NOMO-1 (cell line): ENCODE measurements at regions not wholly inside any gene's neighbourhood (a gene's known extent, or its start where the extent isn't known, plus 50 kb on each side); places are given as distances from the start of the nearest gene placed in this dataset.

Experiments used
- DNase-seq, 2 experiments: peaks; one replicate each; lab custom pipeline; 2025; ENCODE audit not compliant: unreplicated experiment in 2 of 2; lab: John Stamatoyannopoulos, UW

DNA sequence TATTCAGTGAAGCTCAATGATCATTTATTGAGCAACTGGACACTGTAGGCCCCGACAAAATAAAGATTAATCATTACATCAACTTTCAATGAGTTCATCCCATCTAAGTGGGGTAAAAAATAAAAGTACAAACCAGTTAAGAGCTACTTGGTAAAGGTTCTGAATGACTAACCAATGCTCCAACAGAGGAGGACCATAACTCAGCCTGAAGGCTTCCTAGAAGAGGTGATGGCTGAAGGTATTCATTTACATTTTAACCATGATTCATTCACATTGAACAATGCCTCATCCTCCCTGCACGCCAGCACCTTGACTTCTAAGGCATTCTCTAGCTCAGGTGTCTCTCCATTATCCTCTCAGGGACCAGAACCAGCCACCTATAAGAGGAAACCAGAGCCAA is 201.4 kb downstream of the ZNF462 start:
- DNase-seq = no peak

DNA sequence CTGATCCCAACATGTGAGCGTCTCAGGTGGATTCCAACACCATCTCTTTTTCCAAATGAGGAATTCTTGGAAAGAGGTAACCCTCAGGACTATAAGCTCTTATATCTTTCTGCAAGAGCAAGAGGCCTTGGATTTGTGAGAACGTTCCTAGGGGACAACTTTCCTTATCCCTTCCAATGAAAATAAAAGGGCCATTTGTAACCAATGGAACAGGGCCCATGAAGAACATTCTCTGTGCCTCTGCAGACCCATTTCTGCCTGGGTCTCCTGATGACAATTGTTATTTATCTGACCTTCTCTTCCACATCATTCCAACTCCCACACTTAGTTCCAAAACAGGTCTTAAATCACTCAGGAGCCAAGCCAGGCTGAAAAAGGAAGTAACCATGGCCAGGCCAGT is 202.6 kb downstream of the ZNF462 start:
- no peak for DNase-seq

DNA sequence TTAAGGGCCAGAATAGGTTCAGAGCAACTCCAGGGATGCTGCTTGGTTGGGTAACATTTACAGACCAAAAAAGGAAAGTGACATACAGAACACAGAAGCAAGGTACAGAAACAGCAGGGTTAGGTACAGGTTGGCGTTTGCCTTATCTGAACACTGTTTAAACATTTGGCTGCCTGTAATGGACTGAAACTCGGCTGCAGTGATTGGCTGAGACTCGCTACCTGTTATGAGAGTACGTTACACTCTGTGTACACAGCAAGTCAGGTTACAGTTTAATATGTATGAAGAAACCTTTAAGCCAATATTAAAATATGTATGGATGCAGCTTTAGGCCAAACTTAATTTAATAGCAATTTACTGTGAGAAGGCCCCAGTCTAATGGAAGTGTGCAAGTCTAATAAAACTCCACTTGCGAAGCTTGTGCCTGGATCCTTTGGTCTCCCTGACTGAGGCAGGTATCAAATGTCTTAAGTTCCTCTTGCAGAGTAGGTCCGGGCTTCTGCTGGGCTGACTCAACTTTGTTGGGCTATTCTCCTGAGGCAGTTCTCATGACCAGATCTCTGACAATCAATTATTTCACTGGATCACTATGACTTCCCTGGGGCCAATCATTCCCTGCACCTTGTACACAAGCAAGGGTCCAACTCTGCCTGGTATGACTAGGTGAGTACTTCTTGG is 204.9 kb downstream of the ZNF462 start:
- no peak for DNase-seq

DNA sequence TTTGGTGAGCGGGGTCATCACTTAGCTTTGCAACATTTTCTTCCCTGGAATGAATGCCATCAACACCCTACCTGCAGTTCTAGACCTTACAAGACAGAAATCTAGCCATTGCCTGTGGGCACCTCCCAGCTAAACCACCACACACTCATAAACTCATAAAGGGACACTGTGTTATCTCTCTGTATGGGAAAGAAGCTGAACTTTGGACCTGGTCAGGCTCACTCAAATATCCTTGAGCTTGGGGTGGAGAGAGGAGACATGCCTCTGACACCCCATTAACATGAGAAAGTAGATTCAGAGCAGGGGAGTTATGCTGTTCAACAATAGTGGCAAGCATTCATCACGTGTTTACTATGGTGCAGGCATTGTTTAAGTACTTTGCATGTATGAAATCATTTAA is 205.6 kb downstream of the ZNF462 start:
- no peak for DNase-seq

DNA sequence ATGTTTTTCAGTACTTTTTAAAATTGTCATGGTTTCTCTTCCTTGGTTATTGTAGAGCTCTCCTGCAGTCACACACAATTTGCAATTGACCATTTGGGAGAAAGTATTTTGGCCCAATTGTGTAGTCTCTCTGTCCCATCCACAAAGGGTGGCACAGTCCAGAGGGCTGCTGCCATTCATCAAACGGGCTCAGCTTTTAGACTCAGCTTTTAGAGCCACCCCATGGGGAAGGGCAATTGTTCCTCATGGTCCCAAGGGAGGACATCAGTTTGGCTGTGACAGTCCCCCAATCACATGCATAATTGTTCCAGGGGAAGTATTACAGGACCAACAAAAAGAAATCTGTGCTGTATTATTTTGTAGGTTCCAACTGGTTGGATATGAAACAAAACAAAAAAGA is 207.6 kb downstream of the ZNF462 start:
- DNase-seq = no peak

DNA sequence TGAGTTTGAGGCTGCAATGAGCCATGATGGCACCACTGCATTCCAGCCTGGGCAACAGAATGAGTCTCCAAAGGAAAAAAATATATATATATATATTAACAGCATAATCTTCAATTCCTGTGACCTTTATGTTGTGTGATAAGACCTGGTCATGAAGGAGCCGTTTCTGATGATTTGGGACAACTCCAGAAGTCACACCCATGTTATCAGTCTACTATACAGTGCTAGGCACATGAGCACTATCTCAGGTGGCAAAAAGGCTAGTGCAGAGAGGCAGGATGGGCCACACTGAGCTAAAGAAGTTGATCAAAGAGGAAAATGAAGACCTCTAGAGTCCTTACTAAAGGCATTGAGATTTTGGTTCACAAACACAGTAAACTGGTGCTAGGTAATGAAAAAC is 205.0 kb upstream of the RAD23B start:
- no peak for DNase-seq

DNA sequence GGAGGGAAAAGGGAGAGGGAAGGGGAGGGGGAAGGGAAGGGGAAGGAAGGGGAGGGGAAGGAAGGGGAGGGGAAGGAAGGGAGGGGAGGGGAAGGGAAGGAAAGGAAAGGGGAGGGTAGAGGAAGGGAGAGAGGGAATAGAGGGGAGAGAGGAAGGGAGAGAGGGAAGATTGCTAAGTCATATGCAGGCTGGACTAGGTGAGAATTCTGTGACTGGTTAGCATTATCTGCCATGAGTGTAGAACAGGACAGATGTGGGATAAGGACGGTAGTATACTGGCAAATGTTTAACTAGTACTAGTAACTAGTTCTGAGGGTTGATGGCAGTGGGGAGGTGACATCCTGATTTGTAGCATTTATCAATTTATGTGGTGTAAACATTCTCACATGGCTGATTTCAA is 203.5 kb upstream of the RAD23B start:
- no peak for DNase-seq

DNA sequence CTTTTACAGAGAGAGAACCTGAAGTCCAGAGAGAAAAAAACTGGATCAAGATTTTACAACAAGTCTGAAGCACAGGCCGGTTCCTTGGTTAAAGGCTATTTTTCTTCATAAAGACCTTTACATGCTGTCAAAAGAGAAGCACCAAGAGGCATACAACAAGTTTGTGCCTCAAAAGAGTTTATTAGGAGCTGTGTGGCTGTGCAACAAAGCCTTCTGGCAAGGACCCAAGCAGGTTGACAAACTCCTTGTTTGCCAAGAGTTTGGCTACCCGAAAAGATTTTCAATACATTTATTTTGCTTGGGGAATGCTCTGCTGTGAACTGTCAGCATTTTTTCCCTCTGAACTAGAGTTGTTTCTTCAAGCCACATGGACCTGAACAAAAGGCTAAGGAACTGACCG is 202.9 kb upstream of the RAD23B start:
- DNase-seq = no peak

DNA sequence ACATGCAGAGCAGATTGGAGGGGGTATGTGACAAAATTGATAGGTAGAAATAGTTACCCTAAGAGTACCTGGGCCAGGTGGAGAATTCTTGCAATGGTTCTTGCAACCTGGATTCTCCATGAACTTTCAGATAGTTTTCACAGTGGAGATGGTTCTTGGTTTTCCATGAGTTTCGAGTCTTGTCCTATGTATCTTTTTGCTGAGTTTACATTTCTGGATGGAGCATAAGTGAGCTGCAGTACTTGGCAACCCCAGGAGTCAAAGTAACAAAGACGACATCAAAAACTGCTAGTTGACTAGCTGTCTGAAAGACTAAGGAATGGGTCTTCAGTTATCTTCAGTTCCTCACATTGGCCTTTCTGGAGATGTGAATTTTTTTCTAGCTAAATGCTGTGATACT is 196.6 kb upstream of the RAD23B start:
- DNase-seq = no peak

DNA sequence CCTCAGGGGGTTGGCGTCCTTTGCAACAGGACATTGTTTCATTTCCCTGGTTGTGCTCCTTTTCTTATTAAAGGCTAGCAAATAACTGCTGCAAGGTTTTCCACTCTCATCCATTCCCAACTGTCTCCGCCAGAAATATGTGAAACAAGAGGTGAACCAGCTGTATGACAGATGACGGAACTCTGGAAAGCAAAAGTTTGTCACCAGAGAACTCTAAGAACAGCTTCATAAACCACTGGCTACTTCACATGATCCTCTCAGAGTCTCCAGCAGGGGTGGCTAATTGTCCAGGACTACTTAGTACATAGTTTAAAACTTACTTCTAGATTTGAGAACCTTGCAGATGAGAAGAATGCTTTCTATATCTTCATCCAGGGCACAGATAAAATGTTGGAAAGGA is 195.9 kb upstream of the RAD23B start:
- no peak for DNase-seq

DNA sequence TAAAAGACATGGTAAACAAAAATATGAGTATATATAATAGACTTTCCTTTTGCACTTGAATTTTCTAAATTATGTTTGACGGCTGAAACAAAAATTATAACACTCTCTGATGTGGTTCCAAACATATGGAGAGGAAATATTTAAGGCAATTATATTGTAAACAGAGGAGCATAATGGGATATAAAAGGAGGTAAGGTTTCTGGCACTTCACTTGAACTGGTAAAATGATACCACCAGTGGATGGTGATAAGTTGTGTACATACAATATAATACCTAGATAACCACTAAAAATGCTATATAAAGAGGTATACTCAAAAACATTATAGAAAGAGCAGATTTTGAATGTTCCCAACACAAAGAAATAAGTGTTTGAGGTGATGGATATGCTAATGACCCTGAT is 192.9 kb upstream of the RAD23B start:
- no peak for DNase-seq

DNA sequence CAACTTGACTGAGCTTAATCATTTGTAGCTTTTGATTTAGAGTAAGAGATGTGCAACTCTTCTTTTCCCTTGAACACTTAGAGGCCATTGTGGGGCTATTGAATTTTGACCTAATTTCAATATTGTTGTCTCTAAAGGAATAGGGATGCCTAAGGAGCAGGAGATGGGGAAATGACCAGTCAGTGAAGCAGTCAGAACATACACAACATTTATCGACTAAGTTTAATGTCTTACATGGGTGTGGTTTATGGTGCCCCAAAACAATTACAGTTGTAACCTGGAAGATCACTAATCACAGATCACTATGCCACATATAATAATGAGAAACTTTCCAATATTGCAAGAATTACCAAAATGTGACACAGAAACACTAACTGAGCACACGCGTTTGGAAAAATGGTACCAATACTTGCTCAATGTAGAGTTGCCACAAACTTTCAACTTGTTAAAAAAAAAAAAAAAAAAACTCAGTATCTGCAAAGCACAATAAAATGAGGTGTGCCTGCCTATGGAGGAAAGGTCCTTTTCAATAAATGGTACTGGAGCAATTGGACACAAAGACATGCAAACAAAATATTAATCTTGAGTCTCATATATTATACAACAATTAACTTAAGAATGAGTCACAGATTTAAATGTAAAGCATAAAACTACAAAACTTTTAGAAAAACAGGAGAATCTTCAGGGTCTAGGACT is 189.6 kb upstream of the RAD23B start:
- DNase-seq = no peak

DNA sequence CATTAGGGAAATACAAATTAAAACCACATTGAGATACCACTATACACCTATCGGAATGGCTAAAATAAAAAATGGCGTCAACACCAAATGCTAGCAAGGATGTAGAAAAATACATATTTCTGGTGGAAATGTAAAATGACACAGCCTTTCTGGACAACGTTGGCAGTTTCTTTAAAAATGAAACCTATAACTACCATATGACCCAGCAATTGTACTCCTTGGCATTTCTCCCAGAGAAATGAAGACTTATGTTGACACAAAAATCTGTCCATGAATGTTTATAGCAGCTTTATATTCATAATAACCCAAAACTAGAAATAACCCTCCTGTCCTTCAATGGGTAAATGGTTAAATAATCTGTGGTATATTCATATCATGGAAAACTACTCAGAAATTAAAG is 188.7 kb upstream of the RAD23B start:
- no peak for DNase-seq

DNA sequence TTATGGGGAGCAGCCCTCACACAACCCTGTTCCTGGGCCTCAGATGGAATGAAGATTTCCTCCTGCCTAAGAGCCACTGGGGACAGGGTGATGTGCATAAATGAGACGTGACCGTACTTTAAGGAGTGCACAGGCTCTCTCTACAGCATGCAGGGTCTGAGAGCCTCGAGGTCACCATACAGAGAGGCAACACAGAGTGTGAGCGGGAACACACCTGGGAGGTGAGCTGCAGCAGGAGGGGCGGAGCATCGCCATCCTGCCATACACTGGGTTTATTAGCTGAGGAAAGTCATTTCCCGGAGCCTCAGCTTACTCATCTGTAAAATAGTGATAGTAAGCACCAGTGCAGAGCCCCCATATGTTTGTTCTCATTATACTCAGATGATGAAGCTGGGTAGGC is 182.5 kb upstream of the RAD23B start:
- no peak for DNase-seq

DNA sequence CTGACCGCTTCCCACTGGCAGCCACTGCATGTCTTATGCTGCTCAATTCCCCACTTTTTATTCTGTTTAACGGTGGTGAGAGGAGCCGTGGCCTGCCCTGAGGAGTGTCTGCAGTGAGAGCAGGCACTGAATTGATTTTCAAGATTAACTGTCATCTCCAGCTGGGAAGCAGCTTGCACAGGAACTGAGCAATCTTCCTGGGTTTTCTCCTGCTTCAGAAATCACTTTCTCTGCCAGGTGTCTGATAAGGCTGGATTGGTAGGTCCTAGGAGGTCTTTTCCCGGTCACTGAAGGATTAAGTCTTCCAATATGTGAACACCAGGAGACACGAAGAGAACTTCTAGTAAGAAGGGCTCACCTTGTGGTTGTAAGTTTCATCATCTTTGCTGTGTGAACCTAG is 181.1 kb upstream of the RAD23B start:
- DNase-seq = no peak

DNA sequence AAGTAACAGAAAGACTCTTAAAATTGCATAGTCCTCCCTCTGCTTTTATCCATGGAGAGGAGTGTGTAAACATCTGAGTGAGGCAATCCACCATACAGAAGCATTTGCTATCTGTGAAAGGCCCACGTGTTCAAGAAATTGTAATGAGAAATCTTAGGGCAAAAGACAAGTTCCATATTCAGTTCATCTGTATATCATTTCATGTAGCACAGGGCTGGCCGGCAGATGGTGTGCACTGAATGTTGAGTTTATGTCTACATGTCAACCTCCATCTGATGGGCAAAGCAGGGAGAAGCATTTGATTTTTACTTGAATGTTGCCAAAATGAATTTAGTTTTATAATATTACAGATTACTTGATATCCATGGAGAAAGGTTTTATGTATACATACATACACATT is 179.5 kb upstream of the RAD23B start:
- DNase-seq = no peak

DNA sequence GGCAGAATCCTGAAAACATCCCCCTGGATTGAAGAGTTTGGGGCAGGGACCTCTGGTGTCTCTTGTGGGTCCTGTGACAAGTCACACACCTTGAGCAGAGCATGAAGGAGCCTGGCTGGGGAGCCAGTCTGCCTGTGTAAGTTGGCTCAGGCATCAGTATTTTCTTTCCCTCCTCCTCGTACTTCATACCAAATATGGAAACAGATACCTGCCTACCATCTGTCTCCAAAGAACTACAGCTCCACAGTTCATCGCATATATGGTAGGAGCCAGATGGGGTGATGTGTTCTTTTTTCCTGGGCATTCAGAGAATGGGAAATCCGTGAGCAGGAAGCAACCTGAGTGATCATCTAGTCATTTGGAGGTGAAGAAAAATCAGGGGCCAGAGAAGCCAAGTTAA is 177.3 kb upstream of the RAD23B start:
- DNase-seq = no peak

DNA sequence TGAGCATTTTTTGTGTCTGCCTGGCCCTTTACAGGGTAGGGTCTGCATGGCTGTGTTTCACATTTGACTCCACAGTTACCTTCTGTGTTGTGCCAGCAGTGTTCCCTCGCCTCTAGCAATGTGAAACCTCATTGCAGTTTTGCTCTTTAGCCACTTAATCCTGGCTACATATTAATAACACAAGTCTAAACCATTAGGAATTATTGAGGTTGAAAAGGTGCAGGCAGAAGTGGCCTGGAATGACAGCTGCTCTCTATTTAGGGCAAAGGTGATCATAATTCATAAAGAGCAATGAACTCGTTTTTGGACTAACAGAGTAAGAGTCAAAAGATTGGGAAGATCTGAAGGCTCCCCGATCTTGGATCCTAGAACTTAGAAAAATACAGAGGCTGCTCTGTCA is 176.7 kb upstream of the RAD23B start:
- no peak for DNase-seq

DNA sequence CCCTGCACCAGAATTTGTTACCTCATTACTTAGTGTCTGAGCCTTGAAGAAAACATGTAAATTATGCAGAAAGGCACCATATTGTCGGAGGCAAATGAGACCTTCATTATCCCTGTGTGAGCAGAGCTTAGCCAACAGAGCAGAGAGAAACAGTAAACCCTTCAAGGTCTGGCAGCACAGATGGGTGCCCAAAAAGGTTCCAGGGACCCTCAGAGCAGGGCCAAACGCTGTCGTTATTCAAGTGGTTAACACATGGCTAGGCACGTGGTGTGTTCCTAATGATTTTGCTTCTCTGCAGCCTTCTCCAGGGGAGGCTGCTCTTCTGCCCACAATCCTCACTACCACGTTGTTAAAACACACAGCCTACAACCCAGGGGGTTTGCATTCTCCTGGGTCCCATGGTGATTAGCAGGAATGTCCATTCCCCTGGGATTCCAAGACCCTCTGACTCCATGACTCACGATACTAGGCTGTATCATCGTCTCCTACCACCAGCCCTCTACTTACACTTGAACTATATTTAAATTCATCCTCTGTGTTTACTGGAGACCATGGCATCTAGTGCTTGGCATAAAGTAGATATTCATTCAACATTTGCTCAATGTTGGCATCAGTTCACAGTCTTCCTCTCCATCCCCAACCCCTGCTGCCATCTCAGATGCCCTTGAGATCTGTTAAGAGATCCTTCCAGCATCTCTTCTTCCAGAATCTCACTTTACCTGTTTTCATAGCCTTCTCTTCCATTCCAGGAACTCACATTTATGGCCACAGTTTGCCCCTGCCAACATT is 174.5 kb upstream of the RAD23B start:
- no peak for DNase-seq

DNA sequence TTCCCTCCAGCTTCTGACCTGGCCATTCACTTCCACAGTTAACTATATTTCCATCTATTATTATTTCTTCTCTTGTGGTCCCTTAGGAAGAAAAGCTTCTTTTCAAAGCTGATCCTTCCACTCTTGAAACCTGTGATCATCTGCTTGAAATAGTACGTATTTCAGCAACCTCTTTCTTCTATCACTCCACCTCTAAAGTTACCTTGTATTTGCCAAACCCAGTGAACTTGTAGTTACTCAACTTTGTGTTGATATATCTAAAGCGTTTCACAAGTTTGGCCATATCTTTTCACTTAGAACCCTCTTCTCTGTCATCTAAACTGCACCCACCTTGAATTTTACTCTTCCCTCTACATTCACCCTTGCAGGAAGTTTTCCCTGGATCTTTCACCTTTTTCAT is 173.8 kb upstream of the RAD23B start:
- DNase-seq = no peak

DNA sequence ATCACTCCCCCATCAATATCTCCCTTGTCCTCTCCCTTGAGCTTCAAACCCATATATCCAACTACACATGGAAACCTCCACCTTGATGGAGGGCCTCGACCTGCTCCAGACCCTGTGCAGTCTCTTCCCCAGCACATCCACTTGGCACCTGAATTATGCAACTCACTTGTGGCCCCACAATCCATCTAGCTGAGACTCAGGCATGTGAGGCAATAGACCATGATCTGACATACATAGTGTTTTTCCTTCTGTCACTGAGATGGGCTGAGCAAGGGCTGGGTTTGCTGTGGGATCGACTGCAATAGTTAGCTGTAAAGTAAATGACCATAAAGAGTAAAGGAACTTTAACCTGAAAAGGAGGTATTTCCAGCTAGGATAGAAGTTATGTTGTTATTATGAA is 172.9 kb upstream of the RAD23B start:
- no peak for DNase-seq

DNA sequence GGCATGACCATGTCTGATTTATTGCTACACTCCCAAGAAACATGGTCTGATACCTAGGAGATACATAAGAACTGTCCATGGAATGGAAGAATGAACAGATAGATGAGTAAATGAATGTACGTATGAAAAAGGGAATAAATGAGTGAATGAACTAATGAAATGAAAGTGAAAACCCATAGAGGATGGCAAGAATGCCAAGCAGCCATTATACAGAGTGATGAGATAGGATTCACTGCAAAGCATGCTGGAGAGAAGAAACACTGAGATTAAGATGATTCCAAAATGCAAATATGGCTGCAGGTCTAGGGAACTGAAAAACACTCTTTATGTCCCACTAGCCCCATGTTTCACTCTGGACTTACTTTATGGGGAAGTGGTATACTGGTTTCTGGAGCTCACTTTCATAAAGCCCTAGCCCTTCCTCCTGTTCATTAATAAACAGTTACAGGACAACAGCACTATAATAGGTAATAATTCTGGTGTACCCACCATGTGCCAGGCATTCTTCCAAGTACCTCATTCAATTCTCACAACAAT is 170.3 kb upstream of the RAD23B start:
- DNase-seq = no peak
